WERI-Rb-1 (cell line): ENCODE measurements at regions not wholly inside any gene's neighbourhood (a gene's known extent, or its start where the extent isn't known, plus 50 kb on each side); places are given as distances from the start of the nearest gene placed in this dataset.
"Not testable (repeated sequence)": the region's sequence is repeated elsewhere in the genome, so short reads cannot be mapped to it uniquely, and the experiment has no call there.

Experiments
- DNase-seq: peaks from one replicate; pipeline ENCODE4 v3.0.0-alpha.2; 2020
- H3K27ac ChIP-seq: fragments of 250-450 bp; sonication (Bioruptor Pico); 2 replicates; pipeline ENCODE4 v1.5.1; 2020; ENCODE audit warnings: mild to moderate bottlenecking, moderate library complexity
- H3K27me3 ChIP-seq: fragments of 250-450 bp; sonication (Bioruptor Pico); 2 replicates; pipeline ENCODE4 v1.5.1; 2021; ENCODE audit warnings: mild to moderate bottlenecking, low read depth, moderate library complexity; ENCODE audit not compliant: insufficient read depth, severe bottlenecking
- H3K36me3 ChIP-seq: fragments of 250-450 bp; sonication (Bioruptor Pico); 2 replicates; pipeline ENCODE4 v1.5.1; 2020; ENCODE audit warnings: mild to moderate bottlenecking, moderate library complexity
- H3K4me3 ChIP-seq: 2 replicates; pipeline ENCODE4 v1.5.1; 2011; ENCODE audit warnings: low read depth, mild to moderate bottlenecking, control low read depth, low read length
- H3K9me3 ChIP-seq: fragments of 250-450 bp; sonication (Bioruptor Pico); 2 replicates; pipeline ENCODE4 v1.5.1; 2021; ENCODE audit warnings: mild to moderate bottlenecking, moderate library complexity; ENCODE audit not compliant: severe bottlenecking
- CTCF ChIP-seq: IDR thresholded peaks from 2 replicates; pipeline ENCODE4 v1.5.1; 2011; ENCODE audit warnings: low read depth, mild to moderate bottlenecking, control low read depth, inconsistent platforms, low read length

GRCh38 chr3:81872566-81872965, 111.1 kb upstream of the GBE1 start:
- H3K27ac ChIP-seq, result no peak overlapping the region
- no peak for TF ChIP-seq CTCF

GRCh38 chr3:81871358-81872155, 110.1 kb upstream of the GBE1 start:
- TF ChIP-seq CTCF, result no peak
- Histone ChIP-seq H3K27ac (no peak overlapping the region), H3K4me3 (no peak overlapping the region), H3K36me3 (no peaks in the 10 kb centered on the region), H3K9me3 (no peaks in the 10 kb centered on the region), H3K27me3 (no peaks in the 10 kb centered on the region)
- no peak for DNase-seq

More at GRCh38 chr3:81872566-81872965, 111.1 kb upstream of the GBE1 start:
- Histone ChIP-seq H3K4me3 (no peak overlapping the region), H3K9me3 (no peaks in the 10 kb centered on the region), H3K36me3 (no peaks in the 10 kb centered on the region), H3K27me3 (no peaks in the 10 kb centered on the region)
- no peak for DNase-seq

GRCh38 chr3:81869382-81869781, 107.9 kb upstream of the GBE1 start:
- Histone ChIP-seq H3K27me3 (no peaks in the 10 kb centered on the region), H3K27ac (no peak overlapping the region), H3K9me3 (no peaks in the 10 kb centered on the region), H3K36me3 (no peaks in the 10 kb centered on the region), H3K4me3 (no peak overlapping the region)
- DNase-seq, result no peak
- no peak for TF ChIP-seq CTCF

- H3K4me3 ChIP-seq, result no peak overlapping the region
- TF ChIP-seq CTCF, result no peak
- no peak for DNase-seq
Measured at GRCh38 chr3:81868597-81868996, 107.2 kb upstream of the GBE1 start.

GRCh38 chr3:81867875-81868274, 106.4 kb upstream of the GBE1 start:
- no peaks in the 10 kb centered on the region for H3K36me3 ChIP-seq
- no peak for DNase-seq
- TF ChIP-seq CTCF, result no peak
- H3K27ac ChIP-seq, result no peak overlapping the region
- H3K27me3 ChIP-seq, result no peaks in the 10 kb centered on the region
- H3K4me3 ChIP-seq, result no peak overlapping the region
- no peaks in the 10 kb centered on the region for H3K9me3 ChIP-seq

More at GRCh38 chr3:81868597-81868996, 107.2 kb upstream of the GBE1 start:
- H3K36me3 ChIP-seq, result no peaks in the 10 kb centered on the region
- no peaks in the 10 kb centered on the region for H3K27me3 ChIP-seq
- H3K9me3 ChIP-seq, result no peaks in the 10 kb centered on the region
- H3K27ac ChIP-seq, result no peak overlapping the region

- not testable (repeated sequence) for H3K27ac ChIP-seq, H3K27me3 ChIP-seq, DNase-seq, H3K4me3 ChIP-seq, H3K9me3 ChIP-seq, H3K36me3 ChIP-seq
Measured at GRCh38 chr3:81865164-81865563, 103.7 kb upstream of the GBE1 start.
